Left ventricle myocardium inferior (tissue), 1 donor: ENCODE measurements at regions not wholly inside any gene's neighbourhood (a gene's known extent, or its start where the extent isn't known, plus 50 kb on each side); places are given as distances from the start of the nearest gene placed in this dataset.

Experiments used
- DNase-seq: peaks from one replicate; pipeline ENCODE4 v3.0.0-alpha.2; 2020
- H3K27ac ChIP-seq: fragments of 200-600 bp; replicated peaks from 2 replicates; pipeline ENCODE4 v1.8.0; 2021
- H3K27me3 ChIP-seq: fragments of 200-600 bp; 2 replicates; pipeline ENCODE4 v1.8.0; 2021; ENCODE audit warnings: low read depth
- H3K36me3 ChIP-seq: fragments of 200-600 bp; 2 replicates; pipeline ENCODE4 v1.8.0; 2021
- H3K4me1 ChIP-seq: fragments of 200-600 bp; 2 replicates; pipeline ENCODE4 v1.8.0; 2021
- H3K4me3 ChIP-seq: fragments of 200-600 bp; 2 replicates; pipeline ENCODE4 v1.8.0; 2021; ENCODE audit warnings: mild to moderate bottlenecking, moderate library complexity
- H3K9me3 ChIP-seq: fragments of 200-600 bp; replicated peaks from 2 replicates; pipeline ENCODE4 v1.8.0; 2021
- CTCF ChIP-seq: fragments of 200-600 bp; IDR thresholded peaks from 2 replicates; pipeline ENCODE4 v1.8.0; 2021; ENCODE audit warnings: antibody characterized with exemption, mild to moderate bottlenecking, borderline replicate concordance
- intact Hi-C: fragments of 100-400 bp; cut with micrococcal nuclease; formaldehyde crosslinking; loops from one replicate; pipeline ENCODE4 v1.11.0; 2022
- donor health status: DM: no; HTN: yes; CAD: no; lungs with severe emphysema.

- TF ChIP-seq CTCF: no peak
- H3K27me3 ChIP-seq: no peaks in the 10 kb centered on the region
- H3K9me3 ChIP-seq: no peaks in the 10 kb centered on the region
- intact Hi-C loops: no loop called here
- no peak overlapping the region for H3K4me3 ChIP-seq
- DNase-seq: no peak
- H3K4me1 ChIP-seq: no peaks in the 10 kb centered on the region
- no peak overlapping the region for H3K27ac ChIP-seq
- H3K36me3 ChIP-seq: no peaks in the 10 kb centered on the region
These were observed 72.3 kb upstream of the SOX4 start for GRCh38 chr6:21521276-21521675.

GRCh38 chr6:21522143-21522747 lies 71.3 kb upstream of the SOX4 start:
- no peak overlapping the region for H3K4me3 ChIP-seq
- no peak overlapping the region for H3K27ac ChIP-seq
- H3K9me3 ChIP-seq: no peaks in the 10 kb centered on the region
- no peaks in the 10 kb centered on the region for H3K27me3 ChIP-seq
- no peak for TF ChIP-seq CTCF
- DNase-seq: no peak
- intact Hi-C loops: no loop called here
- no peaks in the 10 kb centered on the region for H3K4me1 ChIP-seq
- H3K36me3 ChIP-seq: no peaks in the 10 kb centered on the region

- H3K4me3 ChIP-seq: peak overlapping the region; percentile 22
- H3K4me1 ChIP-seq: no peaks in the 10 kb centered on the region
- no peak overlapping the region for H3K27ac ChIP-seq
- no peaks in the 10 kb centered on the region for H3K36me3 ChIP-seq
- H3K27me3 ChIP-seq: no peaks in the 10 kb centered on the region
- no peaks in the 10 kb centered on the region for H3K9me3 ChIP-seq
- DNase-seq: no peak
- intact Hi-C loops: no loop called here
- TF ChIP-seq CTCF: peak; percentile 24
These were observed 70.6 kb upstream of the SOX4 start for GRCh38 chr6:21522797-21523456.

GRCh38 chr6:21523652-21524051 lies 69.9 kb upstream of the SOX4 start:
- Histone ChIP-seq H3K36me3 (no peaks in the 10 kb centered on the region), H3K27ac (no peak overlapping the region), H3K4me3 (peak overlapping the region; percentile 22), H3K27me3 (no peaks in the 10 kb centered on the region), H3K4me1 (no peaks in the 10 kb centered on the region), H3K9me3 (no peaks in the 10 kb centered on the region)
- TF ChIP-seq CTCF: no peak
- no peak for DNase-seq
- intact Hi-C loops: no loop called here

GRCh38 chr6:21524201-21524600 lies 69.3 kb upstream of the SOX4 start:
- Histone ChIP-seq H3K36me3 (no peaks in the 10 kb centered on the region), H3K4me1 (no peaks in the 10 kb centered on the region), H3K9me3 (no peaks in the 10 kb centered on the region), H3K27ac (no peak overlapping the region), H3K27me3 (no peaks in the 10 kb centered on the region), H3K4me3 (no peak overlapping the region)
- no peak for TF ChIP-seq CTCF
- DNase-seq: no peak
- intact Hi-C loops: no loop called here
